ENCODE measurements at regions not wholly inside any gene's neighbourhood (a gene's known extent, or its start where the extent isn't known, plus 50 kb on each side); places are given as distances from the start of the nearest gene placed in this dataset.
A peak's percentile ranks its signal among the peaks of the same experiment; 100 is the strongest.

- Histone ChIP-seq H3K4me2 (peak overlapping the region; percentile 64 to 97 (median 92)), H3K36me3 (no peaks in the 10 kb centered on the region), H3K9ac (peak overlapping the region in 9 of 11 experiments; percentile 6 to 91 (median 83); a peak in 14 of 22 replicates), H3K9me3 (replicated peaks in 1 of 11) (no peaks in the 10 kb centered on the region), H3K4me1 (peaks cover 65 to 76% (median 72%) of the 10 kb centered on the region in 10 experiments), H3K4me3 (peak overlapping the region in 1 of 10 experiments; percentile 3; a peak in 1 of 20 replicates), H3K27ac (peak overlapping the region in 10 of 11 experiments; percentile 95 to 99 (median 98); a peak in 17 of 22 replicates), H4K20me1 (no peaks in the 10 kb centered on the region), H3K27me3 (no peaks in the 10 kb centered on the region)
- no peak for TF ChIP-seq Cebpa-rat (IDR thresholded peaks at IDR 0.05)
Observed at GRCh38 chr2:8548065-8548618, 133.7 kb upstream of the ID2 start.

GRCh38 chr2:8548619-8549150, 133.2 kb upstream of the ID2 start:
- Histone ChIP-seq H3K27me3 (no peaks in the 10 kb centered on the region), H3K9me3 (replicated peaks in 1 of 11) (no peaks in the 10 kb centered on the region), H3K27ac (peak overlapping the region in 9 of 11 experiments; percentile 95 to 99 (median 98); a peak in 15 of 22 replicates), H3K36me3 (no peaks in the 10 kb centered on the region), H3K9ac (peak overlapping the region in 7 of 11 experiments; percentile 14 to 91 (median 88); a peak in 11 of 22 replicates), H4K20me1 (no peaks in the 10 kb centered on the region), H3K4me1 (peaks cover 61 to 70% (median 67%) of the 10 kb centered on the region in 10 experiments), H3K4me2 (peak overlapping the region; percentile 64 to 97 (median 92); a peak in 21 of 22 replicates), H3K4me3 (no peak overlapping the region)
- TF ChIP-seq Cebpa-rat (IDR thresholded peaks at IDR 0.05): no peak

DNA sequence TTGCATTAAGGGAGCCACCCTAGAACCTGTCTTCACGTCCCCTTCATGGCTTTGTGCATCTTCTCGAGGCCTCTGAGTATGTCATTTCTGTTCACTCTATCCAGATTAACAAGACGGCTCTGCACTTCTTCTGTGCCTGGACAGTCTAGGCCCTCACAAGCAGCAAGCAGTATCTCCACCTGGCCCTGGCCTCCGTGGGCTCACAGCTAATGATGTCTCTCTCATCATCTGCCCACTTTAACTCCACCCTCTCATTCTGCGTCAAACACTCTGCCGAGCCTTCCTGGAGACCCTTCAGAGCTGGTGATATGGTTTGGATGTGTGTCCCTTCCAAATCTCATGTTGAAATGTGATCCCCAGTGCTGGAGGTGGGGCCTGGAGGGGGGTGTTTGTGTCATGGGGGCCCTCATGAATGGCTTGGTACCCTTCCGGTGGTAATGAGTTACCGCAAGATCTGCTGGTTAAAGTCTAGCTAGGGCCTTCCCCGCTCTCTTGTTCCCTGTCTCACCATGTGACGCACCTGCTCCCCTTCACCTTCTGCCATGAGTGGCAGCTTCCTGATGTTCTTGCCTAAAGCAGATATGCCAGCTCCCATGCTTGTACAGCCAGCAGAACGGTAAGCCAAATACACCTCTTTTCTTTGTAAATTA, 132.5 kb upstream of the ID2 start:
- peaks cover 54 to 63% (median 59%) of the 10 kb centered on the region in 10 experiments for H3K4me1 ChIP-seq

GRCh38 chr2:8549942-8550341, 131.9 kb upstream of the ID2 start:
- Histone ChIP-seq H3K27ac (0 out of 22 replicates have a peak overlapping the region, but pooled peaks of 1 of the 11 experiments have one; percentile 10), H3K4me3 (no peak overlapping the region), H4K20me1 (no peaks in the 10 kb centered on the region), H3K36me3 (no peaks in the 10 kb centered on the region), H3K4me2 (no peak overlapping the region; a peak in 1 of 22 replicates), H3K27me3 (no peaks in the 10 kb centered on the region), H3K9ac (no peak overlapping the region), H3K9me3 (replicated peaks in 1 of 11) (peaks cover 0 to 1% (median 0%) of the 10 kb centered on the region in 11 experiments; a peak in 4 of 22 replicates), H3K4me1 (peaks cover 48 to 59% (median 54%) of the 10 kb centered on the region in 10 experiments)
- TF ChIP-seq Cebpa-rat (IDR thresholded peaks at IDR 0.05): no peak

More for the DNA sequence above, 132.5 kb upstream of the ID2 start:
- H3K4me2 ChIP-seq: peak overlapping the region in 3 of 11 experiments; percentile 81 to 96 (median 86); a peak in 1 of 22 replicates
- no peaks in the 10 kb centered on the region for H3K27me3 ChIP-seq
- no peaks in the 10 kb centered on the region; a peak in 1 of 22 replicates for H3K9me3 ChIP-seq (replicated peaks in 1 of 11)
- H3K9ac ChIP-seq: no peak overlapping the region
- H3K4me3 ChIP-seq: no peak overlapping the region
- no peaks in the 10 kb centered on the region for H3K36me3 ChIP-seq
- peak overlapping the region in 2 of 11 experiments; percentile 10 to 98; a peak in 2 of 22 replicates for H3K27ac ChIP-seq
- TF ChIP-seq Cebpa-rat (IDR thresholded peaks at IDR 0.05): no peak
- H4K20me1 ChIP-seq: no peaks in the 10 kb centered on the region

- Histone ChIP-seq H3K9me3 (replicated peaks in 1 of 11) (peaks cover 0 to 5% (median 0%) of the 10 kb centered on the region in 11 experiments; a peak in 4 of 22 replicates), H3K36me3 (no peaks in the 10 kb centered on the region), H3K27me3 (no peaks in the 10 kb centered on the region), H3K4me1 (peaks cover 44 to 55% (median 50%) of the 10 kb centered on the region in 10 experiments), H3K4me2 (no peak overlapping the region; a peak in 1 of 22 replicates), H3K27ac (peak overlapping the region in 4 of 11 experiments; percentile 8 to 41 (median 22); a peak in 3 of 22 replicates), H4K20me1 (no peaks in the 10 kb centered on the region), H3K4me3 (no peak overlapping the region), H3K9ac (no peak overlapping the region)
- no peak for TF ChIP-seq Cebpa-rat (IDR thresholded peaks at IDR 0.05)
Observed at GRCh38 chr2:8550481-8550880, 131.4 kb upstream of the ID2 start.

- Histone ChIP-seq H3K4me3 (no peak overlapping the region), H3K27ac (peak overlapping the region in 4 of 11 experiments; percentile 23 to 45 (median 34); a peak in 4 of 22 replicates), H3K4me1 (peaks cover 38 to 49% (median 44%) of the 10 kb centered on the region in 10 experiments), H3K9me3 (replicated peaks in 1 of 11) (peaks cover 0 to 5% (median 0%) of the 10 kb centered on the region in 11 experiments; a peak in 4 of 22 replicates), H4K20me1 (no peaks in the 10 kb centered on the region), H3K36me3 (no peaks in the 10 kb centered on the region), H3K27me3 (no peaks in the 10 kb centered on the region), H3K4me2 (peak overlapping the region; percentile 25 to 67 (median 49); a peak in 21 of 22 replicates), H3K9ac (no peak overlapping the region; a peak in 1 of 22 replicates)
- no peak for TF ChIP-seq Cebpa-rat (IDR thresholded peaks at IDR 0.05)
Observed at GRCh38 chr2:8550937-8551621, 130.8 kb upstream of the ID2 start.

DNA sequence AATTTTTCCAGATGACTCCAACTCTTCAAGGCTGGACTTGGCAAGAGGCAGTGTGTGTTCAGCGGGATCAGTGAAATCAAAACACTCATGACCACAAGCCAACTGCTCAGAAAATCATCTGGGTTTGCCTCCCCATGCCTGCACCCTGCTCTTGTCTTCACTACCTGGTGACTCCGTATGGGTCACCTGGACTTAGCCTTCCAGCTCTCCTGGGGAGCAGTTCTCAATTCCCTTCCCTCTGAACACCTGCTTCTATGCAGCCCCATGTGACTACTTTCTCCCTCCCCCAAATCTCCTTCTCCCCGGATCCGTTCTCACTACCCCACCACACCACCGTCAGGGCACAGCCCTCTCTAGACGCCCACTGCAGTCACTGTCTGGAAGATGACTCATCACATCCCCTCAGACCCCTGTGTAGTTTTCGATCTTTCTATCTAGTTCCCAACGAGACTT, 130.2 kb upstream of the ID2 start:
- TF ChIP-seq Cebpa-rat (IDR thresholded peaks at IDR 0.05): no peak
- Histone ChIP-seq H3K4me2 (peak overlapping the region; percentile 25 to 67 (median 49); a peak in 21 of 22 replicates), H3K9ac (no peak overlapping the region; a peak in 1 of 22 replicates), H3K27ac (peak overlapping the region in 4 of 11 experiments; percentile 23 to 45 (median 34); a peak in 5 of 22 replicates), H4K20me1 (no peaks in the 10 kb centered on the region), H3K27me3 (no peaks in the 10 kb centered on the region), H3K4me3 (no peak overlapping the region), H3K4me1 (peaks cover 32 to 43% (median 38%) of the 10 kb centered on the region in 10 experiments), H3K36me3 (no peaks in the 10 kb centered on the region), H3K9me3 (replicated peaks in 1 of 11) (peaks cover 0 to 5% (median 0%) of the 10 kb centered on the region in 11 experiments; a peak in 4 of 22 replicates)

- Histone ChIP-seq H3K4me1 (peaks cover 25 to 36% (median 31%) of the 10 kb centered on the region in 10 experiments), H3K36me3 (no peaks in the 10 kb centered on the region), H4K20me1 (no peaks in the 10 kb centered on the region), H3K4me2 (peak overlapping the region in 10 of 11 experiments; percentile 31 to 67 (median 53); a peak in 16 of 22 replicates), H3K27me3 (no peaks in the 10 kb centered on the region), H3K27ac (peak overlapping the region in 4 of 11 experiments; percentile 23 to 45 (median 33); a peak in 7 of 22 replicates), H3K9me3 (replicated peaks in 1 of 11) (peaks cover 0 to 5% (median 0%) of the 10 kb centered on the region in 11 experiments; a peak in 4 of 22 replicates), H3K4me3 (no peak overlapping the region), H3K9ac (no peak overlapping the region)
- TF ChIP-seq Cebpa-rat (IDR thresholded peaks at IDR 0.05): no peak
Observed at GRCh38 chr2:8552293-8552801, 129.5 kb upstream of the ID2 start.

Data from BLaER1 treated with 17β-estradiol and CSF1 and Interleukin-3, amounts not matched to agents 10 nM and 100 nM (cell line).